ENCODE measurements at regions not wholly inside any gene's neighbourhood (a gene's known extent, or its start where the extent isn't known, plus 50 kb on each side); places are given as distances from the start of the nearest gene placed in this dataset.

DNA sequence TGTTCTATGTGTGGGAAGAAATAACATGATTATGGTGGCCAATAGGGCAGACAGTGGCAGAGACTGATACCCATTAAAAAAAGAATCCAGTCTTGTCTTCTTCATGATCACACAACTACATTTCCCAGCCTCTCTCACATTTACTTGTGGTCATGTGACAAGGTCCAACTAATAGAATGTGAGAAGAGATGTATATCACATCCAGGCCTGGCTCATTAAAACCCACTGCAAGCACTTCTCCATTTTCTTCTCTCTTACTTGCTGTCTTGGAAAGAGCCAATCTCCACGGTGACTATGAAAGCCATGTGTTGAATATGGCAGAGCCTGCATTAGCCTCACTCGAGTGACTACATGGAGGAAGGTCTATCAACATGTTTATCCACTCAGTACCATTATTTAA, 306.2 kb upstream of the ZEB2 start:
- POLR2A ChIA-PET, result no interaction called here
- TF ChIP-seq, protein P1, sequence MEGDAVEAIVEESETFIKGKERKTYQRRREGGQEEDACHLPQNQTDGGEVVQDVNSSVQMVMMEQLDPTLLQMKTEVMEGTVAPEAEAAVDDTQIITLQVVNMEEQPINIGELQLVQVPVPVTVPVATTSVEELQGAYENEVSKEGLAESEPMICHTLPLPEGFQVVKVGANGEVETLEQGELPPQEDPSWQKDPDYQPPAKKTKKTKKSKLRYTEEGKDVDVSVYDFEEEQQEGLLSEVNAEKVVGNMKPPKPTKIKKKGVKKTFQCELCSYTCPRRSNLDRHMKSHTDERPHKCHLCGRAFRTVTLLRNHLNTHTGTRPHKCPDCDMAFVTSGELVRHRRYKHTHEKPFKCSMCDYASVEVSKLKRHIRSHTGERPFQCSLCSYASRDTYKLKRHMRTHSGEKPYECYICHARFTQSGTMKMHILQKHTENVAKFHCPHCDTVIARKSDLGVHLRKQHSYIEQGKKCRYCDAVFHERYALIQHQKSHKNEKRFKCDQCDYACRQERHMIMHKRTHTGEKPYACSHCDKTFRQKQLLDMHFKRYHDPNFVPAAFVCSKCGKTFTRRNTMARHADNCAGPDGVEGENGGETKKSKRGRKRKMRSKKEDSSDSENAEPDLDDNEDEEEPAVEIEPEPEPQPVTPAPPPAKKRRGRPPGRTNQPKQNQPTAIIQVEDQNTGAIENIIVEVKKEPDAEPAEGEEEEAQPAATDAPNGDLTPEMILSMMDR (IDR thresholded peaks at IDR 0.05; ENCODE audit: control extremely low read depth, extremely low read depth, low read depth, missing control alignments), result no peak
- CTCF ChIA-PET, result no interaction called here
- DNase-seq (ENCODE audit: extremely low spot score), result no peak

DNA sequence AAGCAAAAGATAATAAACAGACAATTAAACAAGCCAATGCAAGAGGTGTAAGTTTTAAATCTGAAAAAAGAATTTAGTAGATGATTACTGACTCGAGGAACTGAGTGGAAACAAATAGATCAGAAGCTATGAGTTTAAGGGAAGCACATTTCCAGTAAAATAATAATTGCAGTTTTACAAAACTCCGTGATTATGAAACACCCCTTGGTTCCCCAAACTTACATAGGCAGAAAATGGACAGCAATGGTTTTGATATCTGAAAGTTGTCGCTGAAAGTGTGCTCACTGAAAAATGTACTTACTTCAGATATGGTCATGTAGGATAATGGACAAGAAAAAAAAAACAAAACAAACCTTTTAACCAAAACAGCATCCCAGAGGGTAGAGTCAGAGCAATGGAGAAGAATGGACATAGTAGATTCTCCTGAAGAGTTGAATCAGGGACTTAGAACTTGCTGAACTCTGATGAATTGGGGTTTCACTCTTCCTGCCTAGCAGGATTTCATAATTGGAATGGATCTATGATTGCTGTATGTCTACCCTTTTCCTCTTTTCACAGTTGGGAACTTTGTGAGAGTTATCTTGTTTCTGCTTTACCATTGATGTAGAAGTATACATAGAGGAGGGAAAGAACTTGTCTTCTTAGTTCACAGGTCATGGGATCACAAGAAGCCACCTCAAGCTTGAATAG, 305.6 kb upstream of the ZEB2 start:
- TF ChIP-seq, protein P1 (IDR thresholded peaks at IDR 0.05; ENCODE audit: control extremely low read depth, extremely low read depth, low read depth, missing control alignments), result no peak
- DNase-seq (ENCODE audit: extremely low spot score), result no peak
- POLR2A ChIA-PET, result no interaction called here
- CTCF ChIA-PET, result no interaction called here

DNA sequence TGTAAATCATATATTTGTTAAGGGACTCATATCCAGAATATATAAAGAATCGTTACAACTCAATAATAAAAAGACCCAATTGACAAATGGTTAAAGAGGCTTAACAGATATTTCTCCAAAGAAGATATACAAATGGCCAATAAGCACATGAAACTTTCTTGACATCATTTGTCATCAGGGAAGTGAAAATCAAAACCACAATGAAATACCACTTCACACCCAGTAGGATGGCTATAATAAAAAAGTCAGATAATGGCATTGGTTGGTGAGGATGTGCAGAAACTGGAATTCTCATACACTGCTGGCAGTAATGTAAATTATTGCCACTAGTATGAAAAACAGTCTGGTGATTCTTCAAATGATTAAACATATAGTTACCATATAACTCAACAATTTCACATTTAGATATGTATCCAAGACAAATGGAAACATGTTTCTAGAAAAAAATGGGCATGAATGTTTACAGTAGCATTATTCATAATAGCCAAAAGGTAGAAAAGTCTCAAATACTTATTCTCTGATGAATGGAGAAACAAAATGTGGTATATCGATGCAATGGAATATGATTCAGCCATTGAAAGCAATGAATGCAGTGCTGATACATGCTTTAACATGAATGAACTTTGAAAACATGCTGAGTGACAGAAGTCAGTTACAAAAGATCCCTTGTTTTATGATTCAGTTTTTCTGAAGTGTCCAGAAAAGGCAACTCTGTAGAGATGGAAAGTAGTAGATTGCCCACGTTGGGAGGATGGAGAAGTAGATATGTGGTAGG, 304.6 kb upstream of the ZEB2 start:
- no peak for DNase-seq (ENCODE audit: extremely low spot score)
- ChIA-PET CTCF (no interaction called here), POLR2A (no interaction called here)
- TF ChIP-seq, protein P1 (IDR thresholded peaks at IDR 0.05; ENCODE audit: control extremely low read depth, extremely low read depth, low read depth, missing control alignments), result no peak

DNA sequence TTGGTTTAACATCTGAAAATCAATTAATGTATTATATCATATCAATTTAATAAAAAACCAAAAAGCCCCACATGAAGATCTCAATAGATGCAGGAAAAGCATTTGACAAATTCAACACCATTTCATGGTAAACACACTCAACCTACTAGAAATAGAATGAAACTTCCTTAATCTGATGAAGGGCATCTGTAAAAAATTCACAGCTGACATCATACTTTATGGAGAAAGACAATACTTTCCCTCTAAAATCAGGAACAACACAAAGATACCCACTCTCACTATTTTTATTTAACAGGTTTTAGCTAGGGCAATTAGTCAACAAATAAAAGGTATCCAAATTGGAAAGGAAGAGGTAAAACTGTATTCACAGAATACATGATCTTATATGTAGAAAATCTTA, 303.0 kb upstream of the ZEB2 start:
- TF ChIP-seq, protein P1 (IDR thresholded peaks at IDR 0.05; ENCODE audit: control extremely low read depth, extremely low read depth, low read depth, missing control alignments), result no peak
- ChIA-PET CTCF (no interaction called here), POLR2A (no interaction called here)
- no peak for DNase-seq (ENCODE audit: extremely low spot score)

DNA sequence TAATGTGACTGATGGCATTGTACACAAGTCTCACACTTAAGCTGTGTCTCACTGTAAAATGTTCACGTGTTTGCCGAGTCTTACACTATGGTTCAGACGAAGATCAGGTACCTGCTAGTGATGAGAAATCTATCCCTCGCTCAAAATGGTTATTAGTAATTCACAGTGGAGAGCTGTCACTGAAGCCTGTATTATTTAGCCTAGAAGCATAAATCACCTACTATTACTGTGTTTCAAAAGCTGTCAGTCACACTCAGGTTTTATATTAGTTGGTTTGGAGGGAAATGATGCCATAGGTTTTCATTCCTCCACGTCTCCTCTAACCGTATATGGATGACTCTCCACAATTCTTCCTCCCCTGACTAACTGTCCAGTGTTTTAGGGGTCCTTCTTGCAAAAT, 292.4 kb upstream of the ZEB2 start:
- POLR2A ChIA-PET, result no interaction called here
- no peak for DNase-seq (ENCODE audit: extremely low spot score)
- CTCF ChIA-PET, result no interaction called here
- TF ChIP-seq, protein P1 (IDR thresholded peaks at IDR 0.05; ENCODE audit: control extremely low read depth, extremely low read depth, low read depth, missing control alignments), result no peak

DNA sequence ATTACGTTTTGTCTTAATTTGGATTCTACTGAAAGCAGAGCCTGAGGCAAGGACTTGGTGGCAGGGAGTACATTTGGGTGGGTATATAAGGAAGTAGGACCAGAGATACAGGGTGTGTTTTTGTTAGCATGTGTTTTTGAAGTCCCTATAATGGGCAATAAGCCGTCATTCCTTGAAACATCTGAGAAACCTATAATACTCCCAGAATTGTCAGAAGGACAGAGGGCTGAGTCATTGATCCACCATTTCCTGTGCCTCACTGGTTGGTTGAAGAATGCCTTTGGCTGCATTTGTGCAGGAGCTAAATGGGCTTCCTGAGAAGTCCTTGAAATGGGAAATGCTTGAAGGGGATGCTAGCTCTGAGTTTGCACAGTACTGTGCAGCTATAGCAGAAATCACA, 281.8 kb upstream of the ZEB2 start:
- TF ChIP-seq, protein P1 (IDR thresholded peaks at IDR 0.05; ENCODE audit: control extremely low read depth, extremely low read depth, low read depth, missing control alignments), result no peak
- POLR2A ChIA-PET, result no interaction called here
- CTCF ChIA-PET, result no interaction called here
- no peak for DNase-seq (ENCODE audit: extremely low spot score)
